Cardiac fibroblast (primary cell): ENCODE measurements at regions not wholly inside any gene's neighbourhood (a gene's known extent, or its start where the extent isn't known, plus 50 kb on each side); places are given as distances from the start of the nearest gene placed in this dataset.
"Not testable (repeated sequence)": the region's sequence is repeated elsewhere in the genome, so short reads cannot be mapped to it uniquely, and the experiment has no call there.

Experiments used
- DNase-seq, 2 donors: peaks; one replicate each; pipeline versions ENCODE4 v3.0.0 to v3.0.0-alpha.2; 2010; ENCODE audit warnings: low read depth in 2 of 2
- H3K4me3 ChIP-seq, 2 donors: replicated peaks in 1 of 2; 1 replicate in 1 of 2; 2 replicates in 1 of 2; pipeline ENCODE4 v1.5.1; 2011; ENCODE audit warnings: low read depth in 2 of 2, low read length in 2 of 2, mild to moderate bottlenecking in 2 of 2, moderate library complexity in 1 of 2
- TF ChIP-seq, protein P1 (sequence below): IDR thresholded peaks from one replicate; pipeline ENCODE4 v1.5.1; 2011; ENCODE audit warnings: low read depth, mild to moderate bottlenecking, low read length, inconsistent platforms

DNA sequence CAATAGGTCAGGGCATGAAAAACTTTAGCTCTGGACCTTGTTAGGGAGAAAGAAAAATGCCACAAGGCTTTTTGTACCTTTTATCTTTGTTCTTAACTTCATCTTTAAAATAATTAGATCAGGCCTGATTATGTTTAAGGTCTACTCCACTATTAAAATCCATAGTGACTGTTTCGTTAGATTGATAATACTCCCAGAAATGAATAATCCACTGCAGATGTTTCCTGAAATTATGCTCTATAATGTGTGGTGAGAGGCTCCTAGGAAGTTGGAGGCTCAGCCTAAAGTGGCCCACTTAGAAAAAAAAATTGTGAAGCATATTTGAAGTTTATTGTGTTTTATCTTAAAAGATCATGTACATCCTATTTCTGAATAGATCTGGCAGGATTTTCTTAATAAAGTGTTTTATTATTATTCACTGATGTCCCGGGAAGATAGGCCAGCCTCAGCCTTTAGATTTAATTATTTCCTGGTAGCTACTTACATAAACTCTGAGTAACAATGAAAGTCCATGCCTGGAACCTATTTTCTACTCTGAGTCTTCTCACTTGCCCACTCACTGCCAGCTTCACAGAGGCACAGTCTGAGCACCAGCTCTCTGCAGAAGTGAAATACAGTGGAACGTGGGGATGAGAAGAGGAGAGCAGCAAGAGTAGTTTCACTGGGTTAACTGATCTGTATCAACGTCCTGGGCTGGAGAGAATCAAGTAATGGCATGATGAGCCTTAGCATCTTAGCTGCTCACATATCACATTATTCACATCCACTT is 126.8 kb upstream of the TMEM170B start:
- TF ChIP-seq, protein P1, sequence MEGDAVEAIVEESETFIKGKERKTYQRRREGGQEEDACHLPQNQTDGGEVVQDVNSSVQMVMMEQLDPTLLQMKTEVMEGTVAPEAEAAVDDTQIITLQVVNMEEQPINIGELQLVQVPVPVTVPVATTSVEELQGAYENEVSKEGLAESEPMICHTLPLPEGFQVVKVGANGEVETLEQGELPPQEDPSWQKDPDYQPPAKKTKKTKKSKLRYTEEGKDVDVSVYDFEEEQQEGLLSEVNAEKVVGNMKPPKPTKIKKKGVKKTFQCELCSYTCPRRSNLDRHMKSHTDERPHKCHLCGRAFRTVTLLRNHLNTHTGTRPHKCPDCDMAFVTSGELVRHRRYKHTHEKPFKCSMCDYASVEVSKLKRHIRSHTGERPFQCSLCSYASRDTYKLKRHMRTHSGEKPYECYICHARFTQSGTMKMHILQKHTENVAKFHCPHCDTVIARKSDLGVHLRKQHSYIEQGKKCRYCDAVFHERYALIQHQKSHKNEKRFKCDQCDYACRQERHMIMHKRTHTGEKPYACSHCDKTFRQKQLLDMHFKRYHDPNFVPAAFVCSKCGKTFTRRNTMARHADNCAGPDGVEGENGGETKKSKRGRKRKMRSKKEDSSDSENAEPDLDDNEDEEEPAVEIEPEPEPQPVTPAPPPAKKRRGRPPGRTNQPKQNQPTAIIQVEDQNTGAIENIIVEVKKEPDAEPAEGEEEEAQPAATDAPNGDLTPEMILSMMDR, result no peak
- DNase-seq, result no peak
- H3K4me3 ChIP-seq, result no peak overlapping the region

DNA sequence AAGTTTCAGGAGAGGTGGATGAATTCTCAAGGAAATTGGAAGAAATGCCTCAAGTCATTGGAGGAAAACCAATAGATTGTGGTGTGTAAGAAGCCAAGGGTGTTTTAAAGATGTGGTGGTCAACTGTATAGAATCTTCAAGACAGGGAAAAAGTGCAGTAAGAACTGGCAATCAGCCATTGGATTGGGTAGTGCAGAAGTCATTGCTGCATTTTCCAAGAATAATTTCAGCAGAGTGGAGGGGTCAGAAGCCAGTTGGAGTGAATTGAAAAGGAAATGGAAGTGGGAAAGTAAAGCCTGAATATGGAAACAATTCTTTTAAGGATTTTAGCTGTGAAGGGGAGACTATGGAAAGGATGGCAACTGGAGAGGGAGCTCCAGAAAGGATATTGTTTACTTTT is 128.2 kb upstream of the TMEM170B start:
- no peak overlapping the region for H3K4me3 ChIP-seq
- TF ChIP-seq, protein P1, result no peak
- DNase-seq, result no peak

DNA sequence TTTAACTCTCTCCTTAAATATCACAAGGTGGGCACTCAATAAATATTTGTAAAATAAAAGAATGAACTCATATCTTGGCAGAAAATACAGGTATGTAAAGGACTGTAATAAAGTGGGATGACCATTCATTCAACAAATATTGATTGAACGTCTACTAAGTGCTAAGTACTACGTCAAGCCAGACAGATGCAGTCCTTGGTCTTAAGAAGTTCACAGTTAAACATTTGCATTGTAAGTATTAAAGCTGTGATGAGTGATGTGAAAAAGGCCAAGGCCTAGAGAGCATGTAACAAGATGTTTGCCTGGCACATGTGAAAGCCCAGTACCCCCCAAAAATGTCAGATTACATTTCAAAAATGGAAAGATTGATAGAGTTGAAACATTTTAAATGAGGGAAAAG is 130.1 kb upstream of the TMEM170B start:
- no peak overlapping the region for H3K4me3 ChIP-seq
- DNase-seq, result no peak
- TF ChIP-seq, protein P1, result no peak

DNA sequence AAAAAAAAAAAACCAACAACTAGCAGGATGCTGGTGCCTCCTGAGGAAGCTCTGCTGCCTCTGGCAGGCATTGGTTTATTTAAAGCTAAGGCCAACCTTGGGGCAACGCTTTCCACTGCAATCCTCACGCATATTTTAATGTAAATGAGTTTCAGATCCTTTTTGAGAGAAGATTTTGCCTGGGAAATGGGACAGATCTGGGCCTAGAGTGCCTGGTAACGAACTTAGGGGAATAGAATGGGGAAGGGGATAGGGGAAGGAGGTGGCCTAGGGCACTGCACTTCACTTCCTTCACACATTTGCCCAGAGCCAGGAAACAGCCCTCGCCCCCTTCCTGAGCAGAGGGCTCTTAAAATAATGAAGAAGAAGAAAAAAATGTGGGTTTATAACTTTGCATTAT is 132.7 kb upstream of the TMEM170B start:
- H3K4me3 ChIP-seq, result no peak overlapping the region
- TF ChIP-seq, protein P1, result no peak
- DNase-seq, result no peak

DNA sequence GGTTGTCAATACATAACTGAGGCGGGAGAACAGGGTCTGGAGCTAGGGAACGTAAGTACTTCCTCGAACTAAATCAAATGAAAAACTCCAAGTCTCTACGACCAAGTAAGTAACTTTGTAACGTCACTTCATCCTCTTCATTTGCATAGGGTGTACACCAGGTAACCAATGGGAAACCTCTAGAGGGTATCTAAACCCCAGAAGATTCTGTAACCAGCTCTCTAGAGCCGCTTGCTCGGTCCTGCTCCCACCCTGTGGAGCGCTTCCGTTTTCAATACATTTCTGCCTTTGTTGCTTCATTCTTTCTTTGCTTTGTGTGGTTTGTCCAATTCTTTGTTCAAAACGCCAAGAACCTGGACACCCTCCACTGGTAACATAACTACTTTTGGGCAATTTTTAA is 133.5 kb upstream of the TMEM170B start:
- TF ChIP-seq, protein P1, result no peak
- no peak for DNase-seq
- no peak overlapping the region for H3K4me3 ChIP-seq

DNA sequence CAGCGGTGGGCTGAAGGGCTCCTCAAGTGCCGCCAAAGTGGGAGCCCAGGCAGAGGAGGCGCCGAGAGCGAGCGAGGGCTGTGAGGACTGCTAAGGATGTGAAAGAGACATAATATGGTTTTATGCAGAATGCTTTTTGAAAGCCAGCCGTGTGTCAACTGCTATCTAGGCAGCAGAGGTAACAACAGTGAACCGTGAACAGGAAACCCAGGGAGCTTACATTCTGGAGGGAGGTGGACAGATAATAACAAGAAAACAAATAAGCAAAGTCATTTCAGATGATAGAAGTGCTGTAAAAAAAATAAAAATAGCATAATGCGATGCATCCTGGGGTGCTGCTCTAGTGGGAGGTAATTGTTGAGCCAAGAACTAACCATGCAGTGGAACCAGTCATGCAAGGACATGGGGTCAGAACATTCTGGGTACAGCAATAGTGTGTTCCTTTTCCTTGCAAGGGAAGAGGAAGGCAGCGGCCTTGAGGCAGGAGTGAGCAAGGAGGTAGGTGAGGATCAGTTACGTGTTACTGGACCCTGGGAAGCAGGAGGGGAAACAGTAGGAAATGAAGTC is 134.4 kb upstream of the TMEM170B start:
- TF ChIP-seq, protein P1, result no peak
- no peak overlapping the region for H3K4me3 ChIP-seq
- no peak for DNase-seq

DNA sequence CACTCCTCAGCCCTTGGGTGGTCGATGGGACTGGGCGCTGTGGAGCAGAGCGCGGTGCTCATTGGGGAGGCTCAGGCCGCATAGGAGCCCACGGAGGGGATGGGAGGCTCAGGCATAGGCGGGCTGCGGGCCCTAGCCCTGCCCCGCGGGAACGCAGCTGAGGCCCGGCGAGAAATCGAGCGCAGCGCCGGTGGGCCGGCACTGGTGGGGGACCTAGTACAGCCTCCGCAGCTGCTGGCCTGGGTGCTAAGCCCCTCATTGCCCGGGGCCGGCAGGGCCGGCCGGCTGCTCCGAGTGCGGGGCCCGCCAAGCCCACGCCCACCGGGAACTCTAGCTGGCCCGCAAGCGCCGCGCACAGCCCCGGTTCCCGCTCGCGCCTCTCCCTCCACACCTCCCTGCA is 135.0 kb upstream of the TMEM170B start:
- not testable (repeated sequence) for H3K4me3 ChIP-seq, DNase-seq

DNA sequence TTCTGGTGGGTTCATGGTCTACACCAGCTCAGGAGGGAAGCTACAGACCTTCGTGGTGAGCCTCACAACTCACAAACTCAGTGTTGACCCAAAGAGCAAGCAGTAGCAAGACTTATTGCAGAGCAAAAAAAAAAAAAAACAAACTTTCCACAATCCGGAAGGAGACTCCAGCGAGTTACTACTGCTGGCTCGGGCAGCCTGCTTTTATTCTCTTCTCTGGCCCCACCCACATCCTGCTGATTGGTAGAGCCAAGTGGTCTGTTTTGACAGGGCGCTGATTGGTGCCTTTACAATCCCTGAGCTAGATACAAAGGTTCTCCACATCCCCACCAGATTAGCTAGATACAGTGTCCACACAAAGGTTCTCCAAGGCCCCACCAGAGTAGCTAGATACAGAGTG is 135.6 kb upstream of the TMEM170B start:
- DNase-seq, H3K4me3 ChIP-seq: not testable (repeated sequence)
